ENCODE measurements at regions not wholly inside any gene's neighbourhood (a gene's known extent, or its start where the extent isn't known, plus 50 kb on each side); places are given as distances from the start of the nearest gene placed in this dataset.

DNA sequence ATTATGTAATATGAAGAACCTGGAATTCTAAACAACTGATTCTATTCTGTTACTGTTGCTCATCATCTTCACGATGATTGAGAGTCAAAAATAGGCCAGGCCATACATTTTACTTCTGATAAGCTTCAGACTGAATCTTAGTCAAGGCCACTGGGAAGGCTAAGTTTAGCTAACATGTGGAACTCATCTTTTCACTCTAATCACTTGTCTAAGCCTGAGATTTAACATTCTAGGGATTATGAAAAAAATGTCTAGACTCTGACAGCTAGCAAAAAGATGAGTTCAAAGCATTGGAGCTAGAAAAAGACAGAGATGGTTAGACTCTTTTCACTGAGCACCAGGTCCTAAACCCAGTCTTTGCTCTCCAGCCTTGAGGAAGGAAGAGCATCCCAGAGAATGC is 656.2 kb upstream of the IGFBP7 start:
- Histone ChIP-seq H3K27ac (ENCODE audit: low read depth, low read length) (no peak overlapping the region), H3K4me1 (ENCODE audit: control insufficient read depth, low read length) (no peaks in the 10 kb centered on the region), H3K36me3 (ENCODE audit: control insufficient read depth, low read length) (no peaks in the 10 kb centered on the region), H4K20me1 (ENCODE audit: control insufficient read depth, insufficient read depth, low read depth, low read length) (no peaks in the 10 kb centered on the region), H3K9me2 (replicated peaks; ENCODE audit: control insufficient read depth, low read length) (no peaks in the 10 kb centered on the region), H3F3A (ENCODE audit: control insufficient read depth, insufficient read depth) (no peaks in the 10 kb centered on the region), H3K79me2 (ENCODE audit: control insufficient read depth, low read length) (no peaks in the 10 kb centered on the region), H3K4me3 (ENCODE audit: low read length) (no peak overlapping the region), H3K9me3 (ENCODE audit: control insufficient read depth, insufficient read depth, low read length) (no peaks in the 10 kb centered on the region), H3K4me2 (ENCODE audit: low read length) (no peak overlapping the region), H3K27me3 (ENCODE audit: control insufficient read depth, low read length) (no peaks in the 10 kb centered on the region)
- TF ChIP-seq, protein P1, sequence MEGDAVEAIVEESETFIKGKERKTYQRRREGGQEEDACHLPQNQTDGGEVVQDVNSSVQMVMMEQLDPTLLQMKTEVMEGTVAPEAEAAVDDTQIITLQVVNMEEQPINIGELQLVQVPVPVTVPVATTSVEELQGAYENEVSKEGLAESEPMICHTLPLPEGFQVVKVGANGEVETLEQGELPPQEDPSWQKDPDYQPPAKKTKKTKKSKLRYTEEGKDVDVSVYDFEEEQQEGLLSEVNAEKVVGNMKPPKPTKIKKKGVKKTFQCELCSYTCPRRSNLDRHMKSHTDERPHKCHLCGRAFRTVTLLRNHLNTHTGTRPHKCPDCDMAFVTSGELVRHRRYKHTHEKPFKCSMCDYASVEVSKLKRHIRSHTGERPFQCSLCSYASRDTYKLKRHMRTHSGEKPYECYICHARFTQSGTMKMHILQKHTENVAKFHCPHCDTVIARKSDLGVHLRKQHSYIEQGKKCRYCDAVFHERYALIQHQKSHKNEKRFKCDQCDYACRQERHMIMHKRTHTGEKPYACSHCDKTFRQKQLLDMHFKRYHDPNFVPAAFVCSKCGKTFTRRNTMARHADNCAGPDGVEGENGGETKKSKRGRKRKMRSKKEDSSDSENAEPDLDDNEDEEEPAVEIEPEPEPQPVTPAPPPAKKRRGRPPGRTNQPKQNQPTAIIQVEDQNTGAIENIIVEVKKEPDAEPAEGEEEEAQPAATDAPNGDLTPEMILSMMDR (IDR thresholded peaks at IDR 0.05; ENCODE audit: low read depth, low read length, poor library complexity, severe bottlenecking): no peak
- no peak for TF ChIP-seq EZH2phosphoT487 (IDR thresholded peaks at IDR 0.05; ENCODE audit: borderline replicate concordance, low read length)

DNA sequence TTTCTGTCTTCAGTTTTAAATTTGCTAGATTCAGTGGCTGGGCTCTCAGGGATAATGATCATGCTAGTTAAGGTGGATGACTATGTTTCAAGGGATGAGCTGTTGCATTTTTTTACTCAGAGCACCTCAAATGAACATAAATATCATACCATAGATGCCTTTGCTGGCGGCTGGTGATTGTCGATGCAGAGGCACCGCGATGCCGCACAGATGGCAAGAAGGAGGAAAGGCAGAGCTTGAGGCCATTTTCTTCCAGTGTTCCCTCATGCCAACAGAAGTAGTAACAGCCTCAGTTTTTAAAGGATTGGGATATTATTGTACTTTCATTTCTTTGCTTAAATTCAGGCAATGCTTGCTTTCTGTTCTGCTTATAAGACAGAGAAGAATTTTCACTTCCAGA is 654.7 kb upstream of the IGFBP7 start:
- H3K79me2 ChIP-seq (ENCODE audit: control insufficient read depth, low read length): no peaks in the 10 kb centered on the region
- no peaks in the 10 kb centered on the region for H4K20me1 ChIP-seq (ENCODE audit: control insufficient read depth, insufficient read depth, low read depth, low read length)
- no peaks in the 10 kb centered on the region for H3K9me3 ChIP-seq (ENCODE audit: control insufficient read depth, insufficient read depth, low read length)
- H3K36me3 ChIP-seq (ENCODE audit: control insufficient read depth, low read length): no peaks in the 10 kb centered on the region
- no peaks in the 10 kb centered on the region for H3F3A ChIP-seq (ENCODE audit: control insufficient read depth, insufficient read depth)
- H3K4me1 ChIP-seq (ENCODE audit: control insufficient read depth, low read length): no peaks in the 10 kb centered on the region
- H3K4me3 ChIP-seq (ENCODE audit: low read length): no peak overlapping the region
- no peaks in the 10 kb centered on the region for H3K9me2 ChIP-seq (replicated peaks; ENCODE audit: control insufficient read depth, low read length)
- H3K27me3 ChIP-seq (ENCODE audit: control insufficient read depth, low read length): no peaks in the 10 kb centered on the region
- H3K4me2 ChIP-seq (ENCODE audit: low read length): no peak overlapping the region
- no peak for TF ChIP-seq EZH2phosphoT487 (IDR thresholded peaks at IDR 0.05; ENCODE audit: borderline replicate concordance, low read length)
- TF ChIP-seq, protein P1 (IDR thresholded peaks at IDR 0.05; ENCODE audit: low read depth, low read length, poor library complexity, severe bottlenecking): no peak
- no peak overlapping the region for H3K27ac ChIP-seq (ENCODE audit: low read depth, low read length)

DNA sequence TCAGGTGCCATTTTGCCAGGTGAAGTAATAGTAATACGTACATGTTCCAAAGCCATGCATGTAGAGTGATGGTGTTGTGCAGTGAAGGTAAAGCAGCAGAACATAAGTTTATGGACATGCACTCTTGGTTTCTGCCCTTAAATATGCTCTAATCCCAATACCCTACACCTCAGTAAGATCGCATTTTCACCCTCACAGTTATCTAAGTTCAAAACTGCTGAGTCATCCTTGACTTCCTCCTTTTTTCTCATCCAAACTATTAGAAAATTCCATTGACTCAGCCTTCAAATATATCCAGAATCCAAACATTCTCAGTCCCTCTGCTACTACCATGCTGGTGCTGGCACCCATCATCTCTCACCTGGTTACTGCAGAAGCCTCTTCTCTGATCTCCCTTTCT is 652.9 kb upstream of the IGFBP7 start:
- Histone ChIP-seq H3K4me2 (ENCODE audit: low read length) (no peak overlapping the region), H3K4me1 (ENCODE audit: control insufficient read depth, low read length) (no peaks in the 10 kb centered on the region), H3K36me3 (ENCODE audit: control insufficient read depth, low read length) (no peaks in the 10 kb centered on the region)

More for the DNA sequence above, 652.9 kb upstream of the IGFBP7 start:
- no peak overlapping the region for H3K27ac ChIP-seq (ENCODE audit: low read depth, low read length)
- no peaks in the 10 kb centered on the region for H3K9me3 ChIP-seq (ENCODE audit: control insufficient read depth, insufficient read depth, low read length)
- H4K20me1 ChIP-seq (ENCODE audit: control insufficient read depth, insufficient read depth, low read depth, low read length): no peaks in the 10 kb centered on the region
- H3K27me3 ChIP-seq (ENCODE audit: control insufficient read depth, low read length): no peaks in the 10 kb centered on the region
- H3K4me3 ChIP-seq (ENCODE audit: low read length): no peak overlapping the region
- H3K79me2 ChIP-seq (ENCODE audit: control insufficient read depth, low read length): no peaks in the 10 kb centered on the region
- TF ChIP-seq, protein P1 (IDR thresholded peaks at IDR 0.05; ENCODE audit: low read depth, low read length, poor library complexity, severe bottlenecking): no peak
- no peak for TF ChIP-seq EZH2phosphoT487 (IDR thresholded peaks at IDR 0.05; ENCODE audit: borderline replicate concordance, low read length)
- H3K9me2 ChIP-seq (replicated peaks; ENCODE audit: control insufficient read depth, low read length): no peaks in the 10 kb centered on the region
- no peaks in the 10 kb centered on the region for H3F3A ChIP-seq (ENCODE audit: control insufficient read depth, insufficient read depth)

Measured in DOHH2 (cell line).